Posterior vena cava (tissue), 2 donors: ENCODE measurements at regions not wholly inside any gene's neighbourhood (a gene's known extent, or its start where the extent isn't known, plus 50 kb on each side); places are given as distances from the start of the nearest gene placed in this dataset.
"Not testable (repeated sequence)": the region's sequence is repeated elsewhere in the genome, so short reads cannot be mapped to it uniquely, and the experiment has no call there.

ENCODE experiments used
- DNase-seq: peaks from one replicate; pipeline ENCODE4 v3.0.0-alpha.2; 2020; ENCODE audit warnings: low spot score
- intact Hi-C, 2 donors: fragments of 100-400 bp; cut with DNase I; formaldehyde crosslinking; loops; one replicate each; pipeline versions ENCODE4 v1.14.1 to v1.14.2; 2022 to 2023
- donor health status: DM: yes; HTN: yes; CAD: no.
- donor health status: DM: yes; HTN: yes; CAD: no.

DNA sequence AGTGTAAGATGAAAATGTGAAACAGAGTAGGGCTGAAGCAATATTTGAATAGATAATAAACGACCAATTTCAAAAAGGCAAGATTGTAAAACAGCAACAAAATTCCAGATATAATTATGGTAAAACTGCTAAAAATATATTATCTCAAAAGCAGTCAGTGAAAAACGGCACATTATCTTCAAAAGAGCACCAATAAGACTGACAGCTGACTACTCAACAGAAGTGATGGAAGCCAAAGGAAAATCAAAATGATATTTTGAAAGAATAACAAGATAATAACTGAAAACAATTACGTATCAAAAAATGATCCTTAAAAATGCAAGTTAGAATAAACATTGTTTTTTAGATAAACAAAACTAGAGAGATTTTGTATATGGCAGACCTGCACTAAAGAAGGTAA lies 920.6 kb upstream of the FAM98A start:
- DNase-seq: no peak
- intact Hi-C loops: loop anchor here in 1 of 2 donors (10.0 kb wide), 1 partner anchor 1385 kb away; no protein-coding TSS in a partner anchor

DNA sequence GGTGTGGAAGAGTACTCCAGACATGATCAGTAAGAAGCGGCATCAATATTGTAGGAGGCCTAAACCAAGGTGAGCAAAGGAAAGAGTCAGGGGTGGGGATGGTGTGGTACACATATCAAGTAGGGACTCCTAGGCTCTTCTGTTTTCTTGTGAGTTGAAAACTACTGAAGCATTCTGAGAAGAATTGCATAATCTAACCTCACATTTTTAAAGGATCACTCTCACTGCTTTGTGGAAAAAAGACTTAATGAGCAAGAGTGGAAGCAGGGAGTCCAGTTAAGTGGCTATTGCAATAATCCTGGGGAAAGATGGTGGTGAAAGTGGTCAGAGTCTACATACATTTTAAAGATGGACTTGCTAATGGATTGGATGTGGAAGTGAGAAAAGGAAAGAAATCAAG lies 899.5 kb upstream of the FAM98A start:
- intact Hi-C loops: no loop called here
- DNase-seq: no peak

- intact Hi-C loops: not testable (repeated sequence)
- peak; percentile 71 for DNase-seq
These were observed 895.1 kb upstream of the FAM98A start for GRCh38 chr2:34494192-34494591.

GRCh38 chr2:34492561-34493455 lies 893.7 kb upstream of the FAM98A start:
- intact Hi-C loops: no loop called here
- DNase-seq: no peak

- no peak for DNase-seq
- intact Hi-C loops: no loop called here
These were observed 887.9 kb upstream of the FAM98A start for GRCh38 chr2:34486965-34487364.

DNA sequence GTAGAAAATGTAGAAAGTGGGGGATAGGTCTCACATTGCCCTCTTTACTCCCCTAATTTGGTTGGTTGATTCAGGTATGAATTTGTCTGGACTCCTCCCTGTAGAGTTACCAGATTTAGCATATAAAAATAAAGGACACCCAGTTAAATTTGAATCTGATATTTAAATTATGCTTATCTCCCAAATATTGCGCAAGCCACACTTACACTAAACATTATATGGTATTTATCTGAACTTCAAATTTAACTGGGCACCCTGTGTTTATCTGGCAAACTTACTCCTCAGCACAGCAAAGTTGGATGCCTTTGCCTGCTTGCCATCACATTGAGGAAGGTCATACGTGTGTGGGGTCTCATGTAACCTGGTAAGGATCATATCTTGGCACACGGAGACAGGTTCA lies 882.4 kb upstream of the FAM98A start:
- DNase-seq: no peak
- intact Hi-C loops: no loop called here

GRCh38 chr2:34480366-34480765 lies 881.3 kb upstream of the FAM98A start:
- DNase-seq: no peak
- intact Hi-C loops: no loop called here

- no peak for DNase-seq
- intact Hi-C loops: no loop called here
These were observed 876.1 kb upstream of the FAM98A start for GRCh38 chr2:34475156-34475555.

DNA sequence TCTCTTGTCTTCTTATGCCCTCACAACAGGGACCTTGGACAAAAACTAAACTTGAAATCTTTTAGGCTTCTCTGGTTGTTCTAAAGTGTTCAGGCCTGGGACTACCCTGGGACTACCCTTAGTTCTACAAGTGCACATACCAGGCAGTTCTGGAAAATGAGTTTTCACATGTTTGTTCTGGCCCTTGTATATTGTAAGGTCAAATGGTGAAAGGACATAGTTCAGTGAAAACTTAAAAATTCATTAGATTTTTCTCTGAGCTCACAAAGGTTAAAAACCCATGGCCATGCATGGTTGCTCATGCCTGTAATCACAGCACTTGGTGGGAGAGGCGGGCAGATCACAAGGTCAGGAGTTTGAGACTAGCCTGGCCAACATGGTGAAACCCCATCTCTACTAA lies 875.5 kb upstream of the FAM98A start:
- DNase-seq: no peak
- intact Hi-C loops: no loop called here

DNA sequence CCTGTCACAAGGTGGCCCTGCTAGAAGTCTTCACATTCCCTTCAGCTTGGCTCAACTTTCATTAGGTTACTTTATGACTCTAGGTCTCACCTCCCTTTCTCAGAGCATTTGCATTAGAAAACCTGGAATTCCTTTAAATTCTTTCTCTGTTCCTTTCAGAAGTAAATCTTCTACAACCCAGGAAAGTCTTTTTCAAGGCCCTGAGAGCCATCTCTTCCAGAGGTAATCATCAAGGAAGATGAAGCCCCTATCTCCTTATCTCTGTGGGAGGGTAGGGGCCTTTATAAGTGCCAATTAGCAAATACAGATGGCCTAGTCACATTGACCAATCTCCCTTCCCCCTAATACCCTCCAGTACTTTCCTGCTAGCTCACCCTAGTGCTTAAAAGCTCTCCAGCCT lies 848.0 kb upstream of the FAM98A start:
- intact Hi-C loops: no loop called here

GRCh38 chr2:34423301-34423700 lies 824.2 kb upstream of the FAM98A start:
- intact Hi-C loops: no loop called here

More for the DNA sequence above, 848.0 kb upstream of the FAM98A start:
- DNase-seq: no peak

DNA sequence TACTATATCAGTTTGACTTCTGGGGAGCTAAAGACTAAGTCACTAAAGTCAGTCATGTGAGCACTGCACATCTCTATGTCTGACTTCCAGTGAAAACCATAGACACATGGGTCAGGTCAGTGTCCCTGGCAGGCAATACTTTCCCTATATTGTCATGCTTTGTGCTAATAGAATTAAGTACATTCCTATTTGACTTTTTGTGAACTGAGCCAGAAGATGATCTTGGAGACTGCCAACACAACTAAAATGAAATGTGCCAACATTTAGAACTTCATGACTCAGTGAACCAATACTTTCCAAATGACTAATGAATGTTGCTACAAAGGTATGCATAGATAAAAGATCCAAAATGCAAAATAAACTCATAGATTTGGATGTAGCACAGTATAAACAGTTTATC lies 820.8 kb upstream of the FAM98A start:
- DNase-seq: no peak
- intact Hi-C loops: no loop called here

More at GRCh38 chr2:34423301-34423700, 824.2 kb upstream of the FAM98A start:
- no peak for DNase-seq

DNA sequence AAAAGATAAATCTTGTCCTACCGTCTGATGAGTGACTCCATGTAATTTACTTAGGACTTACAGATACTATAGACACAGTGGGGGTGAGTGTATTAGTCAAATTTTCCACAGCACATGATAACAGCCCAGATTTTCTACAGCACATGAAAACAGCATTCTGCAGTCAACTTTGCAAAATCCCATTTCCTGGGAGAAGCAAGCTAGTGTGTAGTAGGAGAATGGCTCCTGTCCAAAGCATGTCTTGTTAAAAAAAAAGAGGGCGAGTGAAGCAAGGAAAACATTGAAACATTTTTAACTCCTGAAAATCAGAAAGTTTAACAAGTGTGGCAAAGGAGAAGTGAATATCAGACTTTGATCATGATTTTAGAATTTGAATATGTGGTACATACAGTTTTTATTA lies 817.8 kb upstream of the FAM98A start:
- DNase-seq: no peak
- intact Hi-C loops: no loop called here

GRCh38 chr2:34414856-34415255 lies 815.8 kb upstream of the FAM98A start:
- intact Hi-C loops: no loop called here
- no peak for DNase-seq

GRCh38 chr2:34408100-34408499 lies 809.0 kb upstream of the FAM98A start:
- intact Hi-C loops: no loop called here
- no peak for DNase-seq

GRCh38 chr2:34403512-34403911 lies 804.4 kb upstream of the FAM98A start:
- no peak for DNase-seq
- intact Hi-C loops: no loop called here

DNA sequence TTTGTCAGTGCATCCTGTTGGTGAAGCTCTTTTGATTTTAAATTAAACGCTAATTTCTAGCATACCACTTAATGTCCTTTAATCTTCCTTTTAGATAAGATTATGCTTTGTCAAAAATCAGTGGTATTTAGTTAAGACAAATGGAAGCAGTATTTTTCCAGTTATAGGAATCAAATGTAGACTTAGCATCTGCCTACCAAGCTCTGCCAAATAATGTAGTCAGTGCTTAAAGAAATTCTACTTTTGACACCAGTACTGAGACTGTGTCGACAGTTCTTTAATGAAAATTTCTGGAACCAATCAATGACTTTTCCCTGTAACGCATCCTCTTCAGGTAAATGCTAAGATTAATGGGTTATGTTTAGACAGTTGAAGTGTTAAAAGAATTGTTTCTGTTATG lies 803.3 kb upstream of the FAM98A start:
- intact Hi-C loops: no loop called here
- no peak for DNase-seq

GRCh38 chr2:34401186-34401585 lies 802.1 kb upstream of the FAM98A start:
- intact Hi-C loops: no loop called here
- no peak for DNase-seq

GRCh38 chr2:34388446-34388845 lies 789.3 kb upstream of the FAM98A start:
- intact Hi-C loops: no loop called here
- no peak for DNase-seq

DNA sequence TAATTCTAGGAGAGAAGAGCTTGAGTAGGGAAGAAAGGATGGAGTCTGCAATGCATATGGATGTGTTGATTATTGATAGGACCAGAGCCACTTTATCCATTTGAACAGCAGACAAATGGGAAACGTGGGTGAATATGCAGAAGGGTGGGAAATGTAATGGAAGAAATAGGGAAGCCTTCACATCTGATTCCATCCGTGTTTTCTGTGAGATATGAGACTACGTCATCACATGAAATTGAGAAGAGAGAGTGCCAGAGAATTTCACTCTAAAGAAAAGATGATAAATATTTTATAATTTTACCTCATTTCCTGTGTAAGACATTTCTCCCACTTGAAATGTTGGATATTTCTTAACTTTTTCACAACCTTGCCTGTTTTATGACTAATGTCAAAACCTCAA lies 788.4 kb upstream of the FAM98A start:
- intact Hi-C loops: no loop called here
- no peak for DNase-seq

DNA sequence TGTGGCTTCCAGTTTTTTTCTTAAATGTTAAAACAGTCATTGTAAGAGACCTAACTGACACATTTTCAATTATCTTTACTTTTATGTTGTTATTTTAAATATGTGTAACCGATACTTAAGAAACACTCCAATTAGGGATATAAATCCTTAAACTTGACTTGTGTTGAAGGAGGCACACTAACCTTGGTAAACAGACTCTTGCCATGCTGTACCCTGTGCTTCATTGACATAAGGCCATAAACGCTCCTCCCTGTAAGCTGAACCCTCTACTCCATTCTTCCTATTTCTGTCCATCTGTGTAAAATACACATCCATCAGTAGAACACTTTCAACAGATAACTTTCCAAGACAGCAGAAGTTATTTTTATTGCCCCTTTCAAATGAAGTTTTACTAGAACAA lies 780.5 kb upstream of the FAM98A start:
- intact Hi-C loops: no loop called here
- no peak for DNase-seq
